Tibial nerve (tissue), 3 donors: ENCODE measurements at regions not wholly inside any gene's neighbourhood (a gene's known extent, or its start where the extent isn't known, plus 50 kb on each side); places are given as distances from the start of the nearest gene placed in this dataset.

Experiments used
- POLR2A ChIP-seq, 2 donors: fragments of 450-650 bp; IDR thresholded peaks; one replicate each; pipeline ENCODE4 v1.6.1; 2017; ENCODE audit warnings: antibody characterized with exemption in 2 of 2, mild to moderate bottlenecking in 2 of 2, moderate library complexity in 2 of 2
- TF ChIP-seq, protein P1 (sequence below), 5 experiments: fragments of 200-600 bp in 3 of 5; fragments of 450-650 bp in 2 of 5; sonication (generic) in 3 of 5; IDR thresholded peaks; one replicate each; pipeline ENCODE4 v1.5.1; 2016 to 2019; ENCODE audit warnings: antibody characterized with exemption in 5 of 5, mild to moderate bottlenecking in 3 of 5, moderate library complexity in 2 of 5

- no peak for TF ChIP-seq POLR2A (IDR thresholded peaks at IDR 0.05)
- TF ChIP-seq, protein P1, sequence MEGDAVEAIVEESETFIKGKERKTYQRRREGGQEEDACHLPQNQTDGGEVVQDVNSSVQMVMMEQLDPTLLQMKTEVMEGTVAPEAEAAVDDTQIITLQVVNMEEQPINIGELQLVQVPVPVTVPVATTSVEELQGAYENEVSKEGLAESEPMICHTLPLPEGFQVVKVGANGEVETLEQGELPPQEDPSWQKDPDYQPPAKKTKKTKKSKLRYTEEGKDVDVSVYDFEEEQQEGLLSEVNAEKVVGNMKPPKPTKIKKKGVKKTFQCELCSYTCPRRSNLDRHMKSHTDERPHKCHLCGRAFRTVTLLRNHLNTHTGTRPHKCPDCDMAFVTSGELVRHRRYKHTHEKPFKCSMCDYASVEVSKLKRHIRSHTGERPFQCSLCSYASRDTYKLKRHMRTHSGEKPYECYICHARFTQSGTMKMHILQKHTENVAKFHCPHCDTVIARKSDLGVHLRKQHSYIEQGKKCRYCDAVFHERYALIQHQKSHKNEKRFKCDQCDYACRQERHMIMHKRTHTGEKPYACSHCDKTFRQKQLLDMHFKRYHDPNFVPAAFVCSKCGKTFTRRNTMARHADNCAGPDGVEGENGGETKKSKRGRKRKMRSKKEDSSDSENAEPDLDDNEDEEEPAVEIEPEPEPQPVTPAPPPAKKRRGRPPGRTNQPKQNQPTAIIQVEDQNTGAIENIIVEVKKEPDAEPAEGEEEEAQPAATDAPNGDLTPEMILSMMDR (IDR thresholded peaks at IDR 0.05), result no peak
Observed at GRCh38 chr5:61765471-61765870, 433.4 kb downstream of the ZSWIM6 start.
